ENCODE measurements at regions not wholly inside any gene's neighbourhood (a gene's known extent, or its start where the extent isn't known, plus 50 kb on each side); places are given as distances from the start of the nearest gene placed in this dataset.

- no peak for DNase-seq (ENCODE audit: low read depth, low spot score)
- peaks cover 20% of the 10 kb centered on the region for H3K27me3 ChIP-seq (ENCODE audit: insufficient read depth, insufficient read length)
- H3K9ac ChIP-seq (ENCODE audit: insufficient read length, low read depth), result no peak overlapping the region
- H3K4me3 ChIP-seq (ENCODE audit: insufficient read length, low read depth), result no peak overlapping the region
- H3K9me3 ChIP-seq (ENCODE audit: insufficient read depth, low read length), result no peaks in the 10 kb centered on the region
- no peaks in the 10 kb centered on the region for H3K4me1 ChIP-seq (ENCODE audit: insufficient read depth, insufficient read length)
- H3K36me3 ChIP-seq (ENCODE audit: insufficient read depth, insufficient read length, low read length), result no peaks in the 10 kb centered on the region
- TF ChIP-seq YY1 (IDR thresholded peaks at IDR 0.05; ENCODE audit: insufficient read depth, insufficient read length) (no peak), ZNF274 (IDR thresholded peaks at IDR 0.05; ENCODE audit: low read depth, low read length) (no peak), SUZ12 (IDR thresholded peaks at IDR 0.05; ENCODE audit: extremely low read depth, insufficient read depth, insufficient read length) (no peak)
Measured at GRCh38 chr7:41917-42565, 150.3 kb upstream of the FAM20C start.

GRCh38 chr7:43791-44540, 148.4 kb upstream of the FAM20C start:
- Histone ChIP-seq H3K9ac (ENCODE audit: insufficient read length, low read depth) (no peak overlapping the region), H3K36me3 (ENCODE audit: insufficient read depth, insufficient read length, low read length) (no peaks in the 10 kb centered on the region), H3K4me3 (ENCODE audit: insufficient read length, low read depth) (no peak overlapping the region), H3K27me3 (ENCODE audit: insufficient read depth, insufficient read length) (peaks cover 20% of the 10 kb centered on the region), H3K4me1 (ENCODE audit: insufficient read depth, insufficient read length) (no peaks in the 10 kb centered on the region), H3K9me3 (ENCODE audit: insufficient read depth, low read length) (no peaks in the 10 kb centered on the region)
- TF ChIP-seq SUZ12 (IDR thresholded peaks at IDR 0.05; ENCODE audit: extremely low read depth, insufficient read depth, insufficient read length), result no peak
- TF ChIP-seq YY1 (IDR thresholded peaks at IDR 0.05; ENCODE audit: insufficient read depth, insufficient read length), result no peak
- no peak for TF ChIP-seq ZNF274 (IDR thresholded peaks at IDR 0.05; ENCODE audit: low read depth, low read length)
- DNase-seq (ENCODE audit: low read depth, low spot score), result no peak

- H3K4me3 ChIP-seq (ENCODE audit: insufficient read length, low read depth), result no peak overlapping the region
Measured at GRCh38 chr7:44541-44896, 147.9 kb upstream of the FAM20C start.

GRCh38 chr7:45106-46090, 147.0 kb upstream of the FAM20C start:
- no peaks in the 10 kb centered on the region for H3K4me1 ChIP-seq (ENCODE audit: insufficient read depth, insufficient read length)
- H3K36me3 ChIP-seq (ENCODE audit: insufficient read depth, insufficient read length, low read length), result no peaks in the 10 kb centered on the region
- no peak overlapping the region for H3K9ac ChIP-seq (ENCODE audit: insufficient read length, low read depth)
- H3K4me3 ChIP-seq (ENCODE audit: insufficient read length, low read depth), result no peak overlapping the region
- DNase-seq (ENCODE audit: low read depth, low spot score), result no peak
- TF ChIP-seq YY1 (IDR thresholded peaks at IDR 0.05; ENCODE audit: insufficient read depth, insufficient read length) (no peak), SUZ12 (IDR thresholded peaks at IDR 0.05; ENCODE audit: extremely low read depth, insufficient read depth, insufficient read length) (no peak)
- no peaks in the 10 kb centered on the region for H3K9me3 ChIP-seq (ENCODE audit: insufficient read depth, low read length)
- peaks cover 20% of the 10 kb centered on the region for H3K27me3 ChIP-seq (ENCODE audit: insufficient read depth, insufficient read length)

More at GRCh38 chr7:44541-44896, 147.9 kb upstream of the FAM20C start:
- Histone ChIP-seq H3K9me3 (ENCODE audit: insufficient read depth, low read length) (no peaks in the 10 kb centered on the region), H3K9ac (ENCODE audit: insufficient read length, low read depth) (no peak overlapping the region), H3K4me1 (ENCODE audit: insufficient read depth, insufficient read length) (no peaks in the 10 kb centered on the region), H3K36me3 (ENCODE audit: insufficient read depth, insufficient read length, low read length) (no peaks in the 10 kb centered on the region), H3K27me3 (ENCODE audit: insufficient read depth, insufficient read length) (peaks cover 20% of the 10 kb centered on the region)
- DNase-seq (ENCODE audit: low read depth, low spot score), result no peak
- TF ChIP-seq SUZ12 (IDR thresholded peaks at IDR 0.05; ENCODE audit: extremely low read depth, insufficient read depth, insufficient read length) (no peak), ZNF274 (IDR thresholded peaks at IDR 0.05; ENCODE audit: low read depth, low read length) (no peak), YY1 (IDR thresholded peaks at IDR 0.05; ENCODE audit: insufficient read depth, insufficient read length) (no peak)

GRCh38 chr7:46123-46829, 146.1 kb upstream of the FAM20C start:
- no peaks in the 10 kb centered on the region for H3K36me3 ChIP-seq (ENCODE audit: insufficient read depth, insufficient read length, low read length)
- no peaks in the 10 kb centered on the region for H3K9me3 ChIP-seq (ENCODE audit: insufficient read depth, low read length)
- TF ChIP-seq YY1 (IDR thresholded peaks at IDR 0.05; ENCODE audit: insufficient read depth, insufficient read length), result no peak
- peaks cover 20% of the 10 kb centered on the region for H3K27me3 ChIP-seq (ENCODE audit: insufficient read depth, insufficient read length)
- DNase-seq (ENCODE audit: low read depth, low spot score), result no peak
- no peaks in the 10 kb centered on the region for H3K4me1 ChIP-seq (ENCODE audit: insufficient read depth, insufficient read length)
- no peak overlapping the region for H3K9ac ChIP-seq (ENCODE audit: insufficient read length, low read depth)
- no peak overlapping the region for H3K4me3 ChIP-seq (ENCODE audit: insufficient read length, low read depth)

GRCh38 chr7:46830-47140, 145.6 kb upstream of the FAM20C start:
- Histone ChIP-seq H3K4me1 (ENCODE audit: insufficient read depth, insufficient read length) (no peaks in the 10 kb centered on the region), H3K36me3 (ENCODE audit: insufficient read depth, insufficient read length, low read length) (no peaks in the 10 kb centered on the region), H3K4me3 (ENCODE audit: insufficient read length, low read depth) (no peak overlapping the region), H3K27me3 (ENCODE audit: insufficient read depth, insufficient read length) (peaks cover 20% of the 10 kb centered on the region), H3K9ac (ENCODE audit: insufficient read length, low read depth) (no peak overlapping the region), H3K9me3 (ENCODE audit: insufficient read depth, low read length) (no peaks in the 10 kb centered on the region)
- DNase-seq (ENCODE audit: low read depth, low spot score), result no peak
- TF ChIP-seq ZNF274 (IDR thresholded peaks at IDR 0.05; ENCODE audit: low read depth, low read length) (no peak), SUZ12 (IDR thresholded peaks at IDR 0.05; ENCODE audit: extremely low read depth, insufficient read depth, insufficient read length) (no peak), YY1 (IDR thresholded peaks at IDR 0.05; ENCODE audit: insufficient read depth, insufficient read length) (no peak)
